Endothelial cell of umbilical vein (primary cell): ENCODE measurements at regions not wholly inside any gene's neighbourhood (a gene's known extent, or its start where the extent isn't known, plus 50 kb on each side); places are given as distances from the start of the nearest gene placed in this dataset.

Experiments used
- BruUV-seq: library from RNA; stranded (reverse); fragments of 400-500 nt; replicated peaks from 2 replicates; lab custom pipeline; 2021; lab: Mats Ljungman, UMichigan
- CTCF ChIA-PET: fragments of 300-600, 350-600 bp; sonication (Branson Sonifier 250); formaldehyde crosslinking; loops from one replicate; lab custom pipeline; 2021; ENCODE audit warnings: antibody characterized with exemption, inconsistent platforms; lab: Charles Lee
- POLR2A ChIA-PET: fragments of 300-600, 350-600 bp; sonication (Branson Sonifier 250); formaldehyde crosslinking; loops from one replicate; lab custom pipeline; 2021; ENCODE audit warnings: antibody characterized with exemption, inconsistent platforms; lab: Charles Lee
- DNase-seq: peaks from one replicate; pipeline ENCODE4 v3.0.0-alpha.2; 2011; ENCODE audit warnings: low read depth, low spot score
- FAIRE-seq: peaks from 2 replicates; lab custom pipeline; 2011; peaks lifted over from hg19 to GRCh38; lab: Jason Lieb, UNC
- H2AFZ ChIP-seq: 2 replicates; pipeline ENCODE4 v1.6.0; 2012; ENCODE audit warnings: low read depth, low read length, control low read depth, inconsistent platforms
- H3K27ac ChIP-seq: 2 replicates; pipeline ENCODE4 v1.5.1; 2011; ENCODE audit warnings: low read depth, mild to moderate bottlenecking, control low read depth, low read length, moderate library complexity; ENCODE audit not compliant: insufficient read depth
- H3K27me3 ChIP-seq, 2 experiments: 2 replicates each; pipeline versions ENCODE4 v1.6.0 to v1.6.1; 2011; ENCODE audit warnings: low read length in 2 of 2, mixed read lengths in 1 of 2; ENCODE audit not compliant: control insufficient read depth in 2 of 2, insufficient read depth in 2 of 2
- H3K36me3 ChIP-seq, 2 experiments: 2 replicates in 1 of 2; 3 replicates in 1 of 2; pipeline ENCODE4 v1.5.1; 2011; ENCODE audit warnings: low read length in 2 of 2, mild to moderate bottlenecking in 1 of 2, moderate library complexity in 1 of 2; ENCODE audit not compliant: control insufficient read depth in 2 of 2, insufficient read depth in 2 of 2; ENCODE audit errors: extremely low read depth in 1 of 2
- H3K4me1 ChIP-seq: 3 replicates; pipeline ENCODE4 v1.5.1; 2011; ENCODE audit warnings: mild to moderate bottlenecking, low read length; ENCODE audit not compliant: control insufficient read depth, insufficient read depth; ENCODE audit errors: extremely low read depth
- H3K4me2 ChIP-seq: 2 replicates; pipeline ENCODE4 v1.6.1; 2011; ENCODE audit warnings: low read length, control low read depth, mixed read lengths; ENCODE audit not compliant: insufficient read depth
- H3K4me3 ChIP-seq, 3 experiments: fragments of 200-600 bp in 1 of 3; sonication (generic), shearing (Covaris generic) in 1 of 3; replicated peaks in 1 of 3; 2 replicates each; pipeline ENCODE4 v1.5.1; 2011 to 2016; ENCODE audit warnings: control low read depth in 3 of 3, low read length in 3 of 3, mild to moderate bottlenecking in 2 of 3, inconsistent platforms in 1 of 3, low read depth in 1 of 3, moderate library complexity in 1 of 3; ENCODE audit not compliant: insufficient read depth in 1 of 3
- H3K79me2 ChIP-seq: 2 replicates; pipeline ENCODE4 v1.6.0; 2012; ENCODE audit warnings: low read length, inconsistent platforms; ENCODE audit not compliant: control insufficient read depth, insufficient read depth
- H3K9ac ChIP-seq: replicated peaks from 2 replicates; pipeline ENCODE3; 2011; ENCODE audit warnings: low read length, control low read depth; ENCODE audit not compliant: insufficient read depth; ENCODE audit errors: extremely low read depth
- H3K9me1 ChIP-seq: replicated peaks from 3 replicates; pipeline ENCODE4 v1.6.0; 2011; ENCODE audit warnings: mild to moderate bottlenecking, low read length; ENCODE audit not compliant: control insufficient read depth, insufficient read depth; ENCODE audit errors: extremely low read depth
- H3K9me3 ChIP-seq: replicated peaks from 2 replicates; pipeline ENCODE4 v1.5.1; 2012; ENCODE audit warnings: low read length, inconsistent platforms; ENCODE audit not compliant: control insufficient read depth, insufficient read depth
- H4K20me1 ChIP-seq: replicated peaks from 2 replicates; pipeline ENCODE3; 2011; ENCODE audit warnings: mild to moderate bottlenecking, low read length; ENCODE audit not compliant: control insufficient read depth, insufficient read depth; ENCODE audit errors: extremely low read depth
- CTCF ChIP-seq, 2 donors: IDR thresholded peaks; 1 replicate in 1 of 2; 2 replicates in 1 of 2; pipeline ENCODE4 v1.5.1; 2011; ENCODE audit warnings: low read length in 2 of 2, mild to moderate bottlenecking in 2 of 2, moderate library complexity in 2 of 2, control low read depth in 1 of 2, inconsistent platforms in 1 of 2, low read depth in 1 of 2; ENCODE audit not compliant: insufficient read depth in 1 of 2; ENCODE audit errors: extremely low read depth in 1 of 2
- EZH2 ChIP-seq: IDR thresholded peaks from 2 replicates; pipeline ENCODE4 v1.6.1; 2012; ENCODE audit warnings: borderline replicate concordance, low read depth, mild to moderate bottlenecking, moderate library complexity, low read length, inconsistent platforms; ENCODE audit not compliant: severe bottlenecking
- FOS ChIP-seq: IDR thresholded peaks from 2 replicates; pipeline ENCODE4 v1.6.1; 2011; ENCODE audit warnings: mild to moderate bottlenecking, low read length, moderate library complexity, borderline replicate concordance; ENCODE audit not compliant: insufficient read depth
- GATA2 ChIP-seq: IDR thresholded peaks from 2 replicates; pipeline ENCODE4 v1.7.0; 2011; ENCODE audit warnings: low read depth, mild to moderate bottlenecking, moderate library complexity, mixed read lengths, low read length; ENCODE audit not compliant: insufficient read length, insufficient read depth
- JUN ChIP-seq: IDR thresholded peaks from 2 replicates; pipeline ENCODE4 v1.6.1; 2011; ENCODE audit warnings: borderline replicate concordance, low read depth; ENCODE audit not compliant: insufficient read length, insufficient read depth
- MAX ChIP-seq: IDR thresholded peaks from 2 replicates; pipeline ENCODE4 v1.6.1; 2011; ENCODE audit not compliant: insufficient read depth, insufficient read length
- MYC ChIP-seq: IDR thresholded peaks from one replicate; pipeline ENCODE4 v1.6.1; 2011; ENCODE audit warnings: mild to moderate bottlenecking, low read depth, low read length
- POLR2A ChIP-seq: IDR thresholded peaks from 2 replicates; pipeline ENCODE4 v1.6.1; 2012; ENCODE audit warnings: low read depth, mild to moderate bottlenecking, control low read depth, low read length
- POLR2AphosphoS5 ChIP-seq: IDR thresholded peaks from 2 replicates; pipeline ENCODE4 v1.6.1; 2012; ENCODE audit warnings: low read depth, mild to moderate bottlenecking, control low read depth, low read length, moderate library complexity; ENCODE audit not compliant: insufficient read depth
- dilution Hi-C: fragments of 300-500 bp; cut with MboI; formaldehyde crosslinking; loops from one replicate; pipeline ENCODE4 v1.15.0; 2019; ENCODE audit warnings: low sequenced_read_pairs; ENCODE audit not compliant: extremely low pct_ligation_motif_present
- intact Hi-C: fragments of 100-400 bp; cut with micrococcal nuclease; formaldehyde crosslinking; loops from one replicate; pipeline ENCODE4 v1.10.0; 2022

GRCh38 chr2:133941666-133942065 is 312.2 kb upstream of the MGAT5 start:
- TF ChIP-seq MAX (no peak), EZH2 (no peak), JUN (no peak), CTCF (IDR thresholded peaks at IDR 0.05; ENCODE audit: extremely low read depth in 1 of 2, insufficient read depth in 1 of 2, low read depth in 1 of 2, low read length in 2 of 2) (no peak), FOS (no peak), GATA2 (no peak), POLR2A (no peak), MYC (no peak), POLR2AphosphoS5 (no peak)
- CTCF ChIA-PET, result no interaction called here
- H3K4me3 ChIP-seq, result no peak overlapping the region
- H3K36me3 ChIP-seq, result no peaks in the 10 kb centered on the region
- H3K9me3 ChIP-seq, result no peaks in the 10 kb centered on the region
- intact Hi-C loops, result no loop called here
- FAIRE-seq, result no peak
- no peak overlapping the region for H3K4me2 ChIP-seq
- no peaks in the 10 kb centered on the region for H4K20me1 ChIP-seq
- no peak overlapping the region for H3K27ac ChIP-seq
- BruUV-seq, result no TSS peak
- no peak for DNase-seq
- dilution Hi-C loops, result no loop called here
- H3K9ac ChIP-seq, result no peak overlapping the region
- H3K79me2 ChIP-seq, result no peaks in the 10 kb centered on the region
- no peaks in the 10 kb centered on the region for H3K9me1 ChIP-seq
- peaks cover 0 to 3% of the 10 kb centered on the region in 2 experiments for H3K27me3 ChIP-seq
- no peaks in the 10 kb centered on the region for H3K4me1 ChIP-seq
- POLR2A ChIA-PET, result no interaction called here
- H2AFZ ChIP-seq, result no peak overlapping the region
